HEK293 (cell line): ENCODE measurements at regions not wholly inside any gene's neighbourhood (a gene's known extent, or its start where the extent isn't known, plus 50 kb on each side); places are given as distances from the start of the nearest gene placed in this dataset.

ENCODE experiments used
- CTCF ChIA-PET: fragments of 350-600 bp; formaldehyde crosslinking; extraction: SDS; loops from one replicate; lab custom pipeline; 2021; ENCODE audit warnings: antibody characterized with exemption; lab: Yijun Ruan, JAX
- POLR2A ChIA-PET: fragments of 300-600 bp; formaldehyde crosslinking; extraction: SDS; loops from one replicate; lab custom pipeline; 2020; ENCODE audit warnings: antibody characterized with exemption, inconsistent platforms; lab: Yijun Ruan, JAX
- H3K27ac ChIP-seq: fragments of 200-500 bp; sonication (Bioruptor generic); 2 replicates; pipeline ENCODE4 v1.5.1; 2014; ENCODE audit warnings: low read depth, low read length, control low read depth, inconsistent platforms; ENCODE audit errors: extremely low read depth
- H3K36me3 ChIP-seq, 2 experiments: fragments of 200-500 bp in 1 of 2; sonication (Bioruptor generic) in 1 of 2; 1 replicate in 1 of 2; 2 replicates in 1 of 2; pipeline ENCODE4 v1.5.1; 2014 to 2017; ENCODE audit warnings: inconsistent platforms in 2 of 2, low read length in 2 of 2; ENCODE audit not compliant: control insufficient read depth in 2 of 2, insufficient read depth in 1 of 2
- H3K4me1 ChIP-seq: fragments of 200-500 bp; sonication (Bioruptor generic); 2 replicates; pipeline ENCODE4 v1.5.1; 2014; ENCODE audit warnings: mild to moderate bottlenecking, low read length, inconsistent platforms; ENCODE audit not compliant: control insufficient read depth, insufficient read depth
- H3K4me3 ChIP-seq: 2 replicates; pipeline ENCODE4 v1.5.1; 2011; ENCODE audit warnings: low read depth, mild to moderate bottlenecking, control low read depth, low read length, moderate library complexity
- H3K9me3 ChIP-seq: fragments of 200-500 bp; sonication (Bioruptor generic); 2 replicates; pipeline ENCODE4 v1.5.1; 2014; ENCODE audit warnings: low read depth, low read length, inconsistent platforms; ENCODE audit not compliant: control insufficient read depth, insufficient read depth
- AEBP2 ChIP-seq: fragments of 450-650 bp; formaldehyde crosslinking; IDR thresholded peaks from 2 replicates; pipeline ENCODE4 v1.5.1; 2016; ENCODE audit warnings: missing biosample characterization, missing genetic modification characterization, borderline replicate concordance
- ATF2 ChIP-seq: fragments of 450-650 bp; formaldehyde crosslinking; IDR thresholded peaks from 2 replicates; pipeline ENCODE4 v1.5.1; 2016; ENCODE audit warnings: missing biosample characterization, missing genetic modification characterization, low read depth
- ELK4 ChIP-seq: IDR thresholded peaks from 2 replicates; pipeline ENCODE4 v1.6.1; 2011; ENCODE audit warnings: mild to moderate bottlenecking, low read depth, low read length, borderline replicate concordance
- HOXC10 ChIP-seq: sonication (generic); formaldehyde crosslinking; IDR thresholded peaks from 2 replicates; pipeline ENCODE4 v1.8.1; 2023; ENCODE audit warnings: mild to moderate bottlenecking, missing genetic modification reagents
- KLF1 ChIP-seq: fragments of 450-650 bp; formaldehyde crosslinking; IDR thresholded peaks from 2 replicates; pipeline ENCODE4 v1.5.1; 2016; ENCODE audit warnings: missing biosample characterization, missing genetic modification characterization
- PRDM4 ChIP-seq: fragments of 450-650 bp; formaldehyde crosslinking; IDR thresholded peaks from 2 replicates; pipeline ENCODE4 v1.5.1; 2017; ENCODE audit warnings: missing biosample characterization, missing genetic modification characterization
- REPIN1 ChIP-seq: fragments of 450-650 bp; formaldehyde crosslinking; IDR thresholded peaks from 2 replicates; pipeline ENCODE4 v1.5.1; 2017; ENCODE audit warnings: missing biosample characterization, missing genetic modification characterization, low read depth
- TCF7L2 ChIP-seq: IDR thresholded peaks from 2 replicates; pipeline ENCODE4 v1.6.1; 2011; ENCODE audit warnings: low read depth, mild to moderate bottlenecking, inconsistent platforms, low read length, moderate library complexity, borderline replicate concordance
- ZBTB44 ChIP-seq: fragments of 450-650 bp; IDR thresholded peaks from 2 replicates; pipeline ENCODE4 v1.5.1; 2018; ENCODE audit warnings: missing biosample characterization, mild to moderate bottlenecking, missing genetic modification characterization
- ZIC2 ChIP-seq: fragments of 450-650 bp; formaldehyde crosslinking; IDR thresholded peaks from 2 replicates; pipeline ENCODE4 v1.5.1; 2016; ENCODE audit warnings: missing biosample characterization, missing genetic modification characterization
- ZNF174 ChIP-seq: fragments of 450-650 bp; formaldehyde crosslinking; IDR thresholded peaks from 2 replicates; pipeline ENCODE4 v1.5.0; 2017; ENCODE audit warnings: missing biosample characterization, mild to moderate bottlenecking, missing genetic modification characterization
- ZNF48 ChIP-seq: fragments of 450-650 bp; formaldehyde crosslinking; IDR thresholded peaks from 2 replicates; pipeline ENCODE4 v1.5.1; 2016; ENCODE audit warnings: missing biosample characterization, missing genetic modification characterization
- ZNF514 ChIP-seq: fragments of 450-650 bp; formaldehyde crosslinking; IDR thresholded peaks from 2 replicates; pipeline ENCODE4 v1.5.1; 2016; ENCODE audit warnings: missing biosample characterization, missing genetic modification characterization
- ZNF629 ChIP-seq: fragments of 450-650 bp; formaldehyde crosslinking; IDR thresholded peaks from 2 replicates; pipeline ENCODE4 v1.5.1; 2017; ENCODE audit warnings: missing biosample characterization, missing genetic modification characterization
- ZNF692 ChIP-seq: fragments of 450-650 bp; formaldehyde crosslinking; IDR thresholded peaks from 2 replicates; pipeline ENCODE4 v1.5.1; 2016; ENCODE audit warnings: missing biosample characterization, missing genetic modification characterization
- ZNF701 ChIP-seq: fragments of 450-650 bp; formaldehyde crosslinking; IDR thresholded peaks from 2 replicates; pipeline ENCODE4 v1.5.1; 2016; ENCODE audit warnings: missing biosample characterization, missing genetic modification characterization
- ZNF707 ChIP-seq: fragments of 450-650 bp; formaldehyde crosslinking; IDR thresholded peaks from 2 replicates; pipeline ENCODE4 v1.5.1; 2016; ENCODE audit warnings: missing biosample characterization, missing genetic modification characterization
- ZNF777 ChIP-seq: fragments of 450-650 bp; formaldehyde crosslinking; IDR thresholded peaks from 2 replicates; pipeline ENCODE4 v1.5.1; 2017; ENCODE audit warnings: missing biosample characterization, missing genetic modification characterization, borderline replicate concordance
- ZSCAN30 ChIP-seq: fragments of 450-650 bp; IDR thresholded peaks from 2 replicates; pipeline ENCODE4 v1.5.1; 2018; ENCODE audit warnings: missing biosample characterization, mild to moderate bottlenecking, missing genetic modification characterization, moderate library complexity

- Histone ChIP-seq H3K36me3 (no peaks in the 10 kb centered on the region), H3K4me1 (no peaks in the 10 kb centered on the region), H3K9me3 (no peaks in the 10 kb centered on the region), H3K27ac (no peak overlapping the region), H3K4me3 (no peak overlapping the region)
- no peak for TF ChIP-seq PRDM4 (tag by site-specific recombination)
- TF ChIP-seq ELK4, result no peak
- TF ChIP-seq HOXC10, result no peak
- no peak for TF ChIP-seq ZNF514 (tag by site-specific recombination)
- no peak for TF ChIP-seq ZBTB44 (tag by site-specific recombination)
- TF ChIP-seq ZSCAN30 (tag by site-specific recombination), result no peak
- no peak for TF ChIP-seq KLF1 (tag by site-specific recombination)
- TF ChIP-seq ATF2 (tag by site-specific recombination), result no peak
- no peak for TF ChIP-seq ZNF701 (tag by site-specific recombination)
- TF ChIP-seq ZNF707, result no peak
- TF ChIP-seq TCF7L2, result no peak
- TF ChIP-seq ZNF48 (tag by site-specific recombination), result no peak
- TF ChIP-seq AEBP2 (tag by site-specific recombination), result no peak
- no peak for TF ChIP-seq ZNF174 (tag by site-specific recombination)
- no peak for TF ChIP-seq ZNF629 (tag by site-specific recombination)
- ChIA-PET POLR2A (no interaction called here), CTCF (no interaction called here)
Observed at GRCh38 chr5:174185506-174185905, 140.0 kb downstream of the NSG2 start.

- H3K27ac ChIP-seq, result no peak overlapping the region
- TF ChIP-seq HOXC10 (no peak), ZIC2 (tag by site-specific recombination) (peak; percentile 45; the same call in 1 of the 2 replicates), REPIN1 (no peak), ZNF777 (tag by site-specific recombination) (no peak), ZNF692 (tag by site-specific recombination) (no peak), AEBP2 (tag by site-specific recombination) (no peak)
- TF ChIP-seq, all 188 proteins: peak for 1
- Histone ChIP-seq H3K9me3 (no peaks in the 10 kb centered on the region), H3K4me1 (no peaks in the 10 kb centered on the region), H3K4me3 (no peak overlapping the region), H3K36me3 (no peaks in the 10 kb centered on the region)
- CTCF ChIA-PET, result no interaction called here
- POLR2A ChIA-PET, result no interaction called here
Observed at GRCh38 chr5:174186096-174186695, 140.7 kb downstream of the NSG2 start.
